SK-N-SH (cell line): ENCODE measurements at regions not wholly inside any gene's neighbourhood (a gene's known extent, or its start where the extent isn't known, plus 50 kb on each side); places are given as distances from the start of the nearest gene placed in this dataset.

Source experiments
- CTCF ChIA-PET: fragments of 300-600, 350-600 bp; formaldehyde crosslinking; extraction: SDS; loops from one replicate; lab custom pipeline; 2021; lab: Yijun Ruan, JAX
- POLR2A ChIA-PET: fragments of 350-600 bp; sonication (Branson Sonifier 250); formaldehyde crosslinking; extraction: SDS; loops from one replicate; lab custom pipeline; 2020; ENCODE audit warnings: antibody characterized with exemption, inconsistent platforms; lab: Yijun Ruan, JAX
- DNase-seq: peaks from one replicate; pipeline ENCODE4 v3.0.0; 2012
- H2AFZ ChIP-seq: fragments of 200-600 bp; sonication (generic); 2 replicates; pipeline ENCODE4 v1.8.1; 2016; ENCODE audit warnings: antibody characterized with exemption, mild to moderate bottlenecking, low read depth
- H3F3A ChIP-seq: fragments of 200-600 bp; sonication (generic); replicated peaks from 2 replicates; pipeline ENCODE3; 2016; ENCODE audit warnings: antibody characterized with exemption, mild to moderate bottlenecking; ENCODE audit not compliant: insufficient read depth
- H3K27ac ChIP-seq, 2 experiments: fragments of 200-500 bp in 1 of 2; fragments of 200-600 bp in 1 of 2; sonication (Bioruptor generic) in 1 of 2; sonication (generic), shearing (Covaris generic) in 1 of 2; 2 replicates each; pipeline versions ENCODE4 v1.5.1 to v1.6.1; 2014 to 2016; ENCODE audit warnings: low read depth in 2 of 2, inconsistent platforms in 1 of 2, low read length in 1 of 2, mild to moderate bottlenecking in 1 of 2, mixed read lengths in 1 of 2
- H3K27me3 ChIP-seq: fragments of 200-600 bp; sonication (generic), shearing (Covaris generic); 2 replicates; pipeline ENCODE4 v1.6.1; 2016; ENCODE audit warnings: mixed run types; ENCODE audit not compliant: insufficient read depth
- H3K36me3 ChIP-seq, 2 experiments: fragments of 200-500 bp in 1 of 2; fragments of 200-600 bp in 1 of 2; sonication (Bioruptor generic) in 1 of 2; sonication (generic) in 1 of 2; replicated peaks in 1 of 2; 2 replicates each; pipeline versions ENCODE3 to v1.5.1; 2014 to 2016; ENCODE audit warnings: low read length in 1 of 2, mild to moderate bottlenecking in 1 of 2; ENCODE audit not compliant: insufficient read depth in 2 of 2, control insufficient read depth in 1 of 2
- H3K4me1 ChIP-seq, 2 experiments: fragments of 200-500 bp in 1 of 2; fragments of 200-600 bp in 1 of 2; sonication (Bioruptor generic) in 1 of 2; sonication (generic), shearing (Covaris generic) in 1 of 2; 2 replicates each; pipeline versions ENCODE4 v1.5.1 to v1.6.1; 2014 to 2016; ENCODE audit warnings: low read depth in 1 of 2, low read length in 1 of 2, mixed run types in 1 of 2; ENCODE audit not compliant: insufficient read depth in 2 of 2, control insufficient read depth in 1 of 2
- H3K4me2 ChIP-seq: fragments of 200-600 bp; sonication (generic), shearing (Covaris generic); 2 replicates; pipeline ENCODE4 v1.6.1; 2017; ENCODE audit warnings: mixed run types
- H3K4me3 ChIP-seq, 2 experiments: fragments of 200-500 bp in 1 of 2; fragments of 200-600 bp in 1 of 2; sonication (Bioruptor generic) in 1 of 2; sonication (generic), shearing (Covaris generic) in 1 of 2; 2 replicates each; pipeline versions ENCODE4 v1.5.1 to v1.8.1; 2014 to 2016; ENCODE audit warnings: low read depth in 2 of 2, inconsistent platforms in 1 of 2, low read length in 1 of 2, mild to moderate bottlenecking in 1 of 2, mixed read lengths in 1 of 2, moderate library complexity in 1 of 2
- H3K79me2 ChIP-seq: fragments of 200-600 bp; sonication (generic); 2 replicates; pipeline ENCODE4 v1.8.1; 2017; ENCODE audit warnings: mild to moderate bottlenecking; ENCODE audit not compliant: insufficient read depth
- H3K9ac ChIP-seq: fragments of 200-600 bp; sonication (generic); 2 replicates; pipeline ENCODE4 v1.6.1; 2017; ENCODE audit warnings: mixed run types
- H3K9me2 ChIP-seq: fragments of 200-600 bp; sonication (generic); 2 replicates; pipeline ENCODE4 v1.6.1; 2017; ENCODE audit warnings: mixed run types
- H3K9me3 ChIP-seq: fragments of 200-600 bp; sonication (generic); 2 replicates; pipeline ENCODE4 v1.6.1; 2017; ENCODE audit warnings: mixed run types, mild to moderate bottlenecking, moderate library complexity
- H4K20me1 ChIP-seq: fragments of 200-600 bp; sonication (generic); 2 replicates; pipeline ENCODE4 v1.6.1; 2017; ENCODE audit warnings: mild to moderate bottlenecking, mixed run types; ENCODE audit not compliant: insufficient read depth
- CHD2 ChIP-seq: fragments of 150-350 bp; IDR thresholded peaks from 2 replicates; pipeline ENCODE4 v1.6.1; 2018; ENCODE audit warnings: low read length; ENCODE audit not compliant: partially characterized antibody
- CTCF ChIP-seq: fragments of 200-600 bp; sonication (generic); IDR thresholded peaks from 2 replicates; pipeline ENCODE4 v1.6.1; 2017; ENCODE audit warnings: antibody characterized with exemption, mild to moderate bottlenecking, moderate library complexity
- EZH2phosphoT487 ChIP-seq: fragments of 200-600 bp; sonication (generic); IDR thresholded peaks from 2 replicates; pipeline ENCODE4 v1.6.1; 2017; ENCODE audit warnings: low read depth, mixed run types, mild to moderate bottlenecking, antibody characterized with exemption, moderate library complexity, borderline replicate concordance
- FOSL2 ChIP-seq: IDR thresholded peaks from 2 replicates; pipeline ENCODE4 v1.4.0; 2012; ENCODE audit warnings: low read depth, mild to moderate bottlenecking, moderate library complexity, borderline replicate concordance
- FOXM1 ChIP-seq: IDR thresholded peaks from 2 replicates; pipeline ENCODE4 v1.4.0; 2012; ENCODE audit warnings: low read depth, mild to moderate bottlenecking
- GABPA ChIP-seq: IDR thresholded peaks from 2 replicates; pipeline ENCODE4 v1.4.0; 2012; ENCODE audit warnings: low read depth, mild to moderate bottlenecking
- GATA2 ChIP-seq: sonication (generic); formaldehyde crosslinking; IDR thresholded peaks from 2 replicates; pipeline ENCODE4 v1.5.0; 2020; ENCODE audit warnings: mild to moderate bottlenecking, missing genetic modification reagents
- MAX ChIP-seq: IDR thresholded peaks from 2 replicates; pipeline ENCODE4 v1.4.0; 2012; ENCODE audit warnings: low read depth
- MEF2A ChIP-seq: IDR thresholded peaks from 2 replicates; pipeline ENCODE4 v1.4.0; 2012; ENCODE audit warnings: low read depth, borderline replicate concordance
- NFIC ChIP-seq: IDR thresholded peaks from 2 replicates; pipeline ENCODE4 v1.4.0; 2012; ENCODE audit warnings: borderline replicate concordance
- NRF1 ChIP-seq: IDR thresholded peaks from 2 replicates; pipeline ENCODE4 v1.6.1; 2012; ENCODE audit warnings: low read depth, mild to moderate bottlenecking, low read length
- POLR2AphosphoS5 ChIP-seq: IDR thresholded peaks from 2 replicates; pipeline ENCODE4 v1.6.1; 2012; ENCODE audit warnings: low read depth, low read length
- RAD21 ChIP-seq: IDR thresholded peaks from 2 replicates; pipeline ENCODE4 v1.6.1; 2012; ENCODE audit warnings: mild to moderate bottlenecking, low read length
- RFX5 ChIP-seq: IDR thresholded peaks from 2 replicates; pipeline ENCODE4 v1.6.1; 2012; ENCODE audit warnings: mild to moderate bottlenecking, improper control_type of control experiment, low read length
- SIN3A ChIP-seq: IDR thresholded peaks from 2 replicates; pipeline ENCODE4 v1.6.1; 2012; ENCODE audit warnings: low read depth, mild to moderate bottlenecking, low read length, moderate library complexity, borderline replicate concordance
- TAF1 ChIP-seq: IDR thresholded peaks from 2 replicates; pipeline ENCODE4 v1.6.1; 2012; ENCODE audit warnings: low read depth, mild to moderate bottlenecking, low read length, moderate library complexity, borderline replicate concordance
- TCF12 ChIP-seq: IDR thresholded peaks from 2 replicates; pipeline ENCODE4 v1.4.0; 2012
- TEAD4 ChIP-seq: IDR thresholded peaks from 2 replicates; pipeline ENCODE4 v1.4.0; 2012; ENCODE audit warnings: mild to moderate bottlenecking, borderline replicate concordance; ENCODE audit not compliant: insufficient read depth
- USF1 ChIP-seq: IDR thresholded peaks from 2 replicates; pipeline ENCODE4 v1.4.0; 2012; ENCODE audit warnings: low read depth, borderline replicate concordance
- USF2 ChIP-seq: fragments of 150-350 bp; IDR thresholded peaks from 2 replicates; pipeline ENCODE4 v1.6.1; 2017; ENCODE audit warnings: antibody characterized with exemption, low read length, low read depth, borderline replicate concordance
- YY1 ChIP-seq: IDR thresholded peaks from 2 replicates; pipeline ENCODE4 v1.4.0; 2012; ENCODE audit warnings: low read depth, mild to moderate bottlenecking
- WGBS: methylation state at CpG from one replicate; pipeline ENCODE4 v1.1.6; 2017; ENCODE audit warnings: low lambda C conversion rate; 5-methylcytosine and 5-hydroxymethylcytosine counted together

GRCh38 chr5:82917584-82917983 is 159.6 kb downstream of the TMEM167A start:
- POLR2A ChIA-PET, result no interaction called here
- WGBS, result 58% methylated on average over 4 of the region's 4 CpGs
- no peaks in the 10 kb centered on the region for H3K79me2 ChIP-seq

GRCh38 chr5:82913971-82914370 is 163.2 kb downstream of the TMEM167A start:
- CTCF ChIA-PET, result no interaction called here

More at GRCh38 chr5:82917584-82917983, 159.6 kb downstream of the TMEM167A start:
- Histone ChIP-seq H3K27me3 (no peaks in the 10 kb centered on the region), H4K20me1 (no peaks in the 10 kb centered on the region), H2AFZ (no peak overlapping the region), H3K4me2 (no peak overlapping the region), H3K36me3 (no peaks in the 10 kb centered on the region), H3K4me3 (no peak overlapping the region), H3K9ac (no peak overlapping the region), H3K27ac (no peak overlapping the region), H3K4me1 (no peaks in the 10 kb centered on the region), H3K9me3 (0 out of 2 replicates have a peak, but pooled peaks cover 4% of the 10 kb centered on the region), H3F3A (no peaks in the 10 kb centered on the region), H3K9me2 (0 out of 2 replicates have a peak, but pooled peaks cover 2% of the 10 kb centered on the region)
- CTCF ChIA-PET, result no interaction called here
- no peak for DNase-seq
- TF ChIP-seq NRF1 (no peak), RAD21 (no peak), YY1 (no peak), POLR2AphosphoS5 (no peak), GABPA (no peak), CTCF (no peak), EZH2phosphoT487 (no peak), FOSL2 (no peak), NFIC (no peak), TCF12 (no peak), USF2 (no peak), CHD2 (no peak), MEF2A (no peak), GATA2 (CRISPR knock-in tag) (no peak), SIN3A (no peak), RFX5 (no peak), TEAD4 (no peak), FOXM1 (no peak)

More at GRCh38 chr5:82913971-82914370, 163.2 kb downstream of the TMEM167A start:
- POLR2A ChIA-PET, result no interaction called here
- Histone ChIP-seq H3K79me2 (no peaks in the 10 kb centered on the region), H3K9ac (no peak overlapping the region), H2AFZ (no peak overlapping the region), H3K4me3 (no peak overlapping the region), H3K27me3 (no peaks in the 10 kb centered on the region), H3F3A (no peaks in the 10 kb centered on the region), H3K4me1 (peaks cover 0 to 6% of the 10 kb centered on the region in 2 experiments; a peak in 2 of 4 replicates), H3K4me2 (no peak overlapping the region), H3K27ac (no peak overlapping the region), H4K20me1 (no peaks in the 10 kb centered on the region), H3K36me3 (no peaks in the 10 kb centered on the region), H3K9me3 (0 out of 2 replicates have a peak, but pooled peaks cover 4% of the 10 kb centered on the region), H3K9me2 (0 out of 2 replicates have a peak, but pooled peaks cover 2% of the 10 kb centered on the region)
- no peak for DNase-seq
- TF ChIP-seq MAX (no peak), EZH2phosphoT487 (no peak), USF1 (no peak), TAF1 (no peak)
